IMR-90 (cell line): ENCODE measurements at regions not wholly inside any gene's neighbourhood (a gene's known extent, or its start where the extent isn't known, plus 50 kb on each side); places are given as distances from the start of the nearest gene placed in this dataset.

Experiments
- ATAC-seq: fragments of 200-7000 bp; cut with Tn5 transposase; 2 replicates; pipeline ENCODE4 v1.9.1; 2020; ENCODE audit warnings: low read depth, mild to moderate bottlenecking, moderate library complexity
- BruUV-seq: library from RNA; stranded (reverse); fragments of 400-500 nt; replicated peaks from 2 replicates; lab custom pipeline; 2021; lab: Mats Ljungman, UMichigan
- CTCF ChIA-PET: fragments of 300-600 bp; formaldehyde crosslinking; extraction: SDS; loops from one replicate; lab custom pipeline; 2021; ENCODE audit warnings: antibody characterized with exemption; lab: Yijun Ruan, JAX
- POLR2A ChIA-PET: fragments of 300-600 bp; sonication (Branson Sonifier 250); formaldehyde crosslinking; loops from one replicate; lab custom pipeline; 2022; ENCODE audit warnings: antibody characterized with exemption; ENCODE audit not compliant: unreplicated experiment; lab: Charles Lee
- DNase-seq: peaks from one replicate; pipeline ENCODE4 v3.0.0; 2013
- H2AFZ ChIP-seq: replicated peaks from 2 replicates; pipeline ENCODE3; 2013; ENCODE audit warnings: low read length, mild to moderate bottlenecking; ENCODE audit not compliant: poor library complexity
- H2AK5ac ChIP-seq: 2 replicates; pipeline ENCODE4 v1.6.1; 2013; ENCODE audit warnings: low read depth, low read length, inconsistent platforms
- H2AK9ac ChIP-seq: replicated peaks from 2 replicates; pipeline ENCODE3; 2013; ENCODE audit warnings: mild to moderate bottlenecking, low read depth, low read length, moderate library complexity; ENCODE audit not compliant: poor library complexity
- H2BK120ac ChIP-seq: 2 replicates; pipeline ENCODE4 v1.6.1; 2013; ENCODE audit warnings: low read depth, low read length, inconsistent platforms
- H2BK15ac ChIP-seq: 3 replicates; pipeline ENCODE4 v1.6.1; 2013; ENCODE audit warnings: low read depth, low read length, inconsistent platforms
- H2BK20ac ChIP-seq: 2 replicates; pipeline ENCODE4 v1.6.1; 2013; ENCODE audit warnings: low read depth, mild to moderate bottlenecking, inconsistent platforms, low read length, moderate library complexity
- H2BK5ac ChIP-seq: 2 replicates; pipeline ENCODE4 v1.6.1; 2013; ENCODE audit warnings: mild to moderate bottlenecking, low read depth, low read length, inconsistent platforms; ENCODE audit not compliant: poor library complexity, severe bottlenecking
- H3K14ac ChIP-seq: replicated peaks from 2 replicates; pipeline ENCODE4 v1.6.1; 2013; ENCODE audit warnings: low read depth, low read length, inconsistent platforms
- H3K18ac ChIP-seq: 2 replicates; pipeline ENCODE4 v1.6.1; 2013; ENCODE audit warnings: low read depth, low read length, control low read depth
- H3K23ac ChIP-seq: 2 replicates; pipeline ENCODE4 v1.6.1; 2013; ENCODE audit warnings: low read depth, low read length, inconsistent platforms
- H3K27ac ChIP-seq: 2 replicates; pipeline ENCODE4 v1.5.1; 2013; ENCODE audit warnings: mild to moderate bottlenecking, control low read depth, low read length; ENCODE audit not compliant: insufficient read depth
- H3K27me3 ChIP-seq: 2 replicates; pipeline ENCODE4 v1.6.1; 2013; ENCODE audit warnings: low read length; ENCODE audit not compliant: control insufficient read depth, insufficient read depth
- H3K36me3 ChIP-seq: 2 replicates; pipeline ENCODE4 v1.6.1; 2013; ENCODE audit warnings: low read length, mixed read lengths; ENCODE audit not compliant: control insufficient read depth, insufficient read depth
- H3K4ac ChIP-seq: 2 replicates; pipeline ENCODE4 v1.6.1; 2013; ENCODE audit warnings: low read depth, low read length, inconsistent platforms
- H3K4me1 ChIP-seq: 2 replicates; pipeline ENCODE4 v1.6.1; 2013; ENCODE audit warnings: low read length, mixed read lengths; ENCODE audit not compliant: control insufficient read depth, insufficient read depth
- H3K4me2 ChIP-seq: 2 replicates; pipeline ENCODE4 v1.6.1; 2013; ENCODE audit warnings: low read depth, mild to moderate bottlenecking, control low read depth, low read length, moderate library complexity
- H3K4me3 ChIP-seq: 2 replicates; pipeline ENCODE4 v1.5.1; 2013; ENCODE audit warnings: low read depth, mild to moderate bottlenecking, control low read depth, low read length, moderate library complexity; ENCODE audit not compliant: insufficient read depth
- H3K56ac ChIP-seq: 2 replicates; pipeline ENCODE4 v1.6.1; 2013; ENCODE audit warnings: low read length, inconsistent platforms; ENCODE audit not compliant: insufficient read depth; ENCODE audit errors: extremely low read depth
- H3K79me1 ChIP-seq, 2 experiments: 2 replicates each; pipeline ENCODE4 v1.6.1; 2013; ENCODE audit warnings: low read length in 2 of 2, inconsistent platforms in 1 of 2, low read depth in 1 of 2
- H3K9ac ChIP-seq: 2 replicates; pipeline ENCODE4 v1.6.1; 2013; ENCODE audit warnings: low read depth, low read length, control low read depth
- H3K9me1 ChIP-seq: 2 replicates; pipeline ENCODE4 v1.6.1; 2013; ENCODE audit warnings: low read length, inconsistent platforms; ENCODE audit not compliant: insufficient read depth
- H3K9me3 ChIP-seq: 2 replicates; pipeline ENCODE4 v1.6.1; 2013; ENCODE audit warnings: low read length; ENCODE audit not compliant: control insufficient read depth, insufficient read depth
- H4K20me1 ChIP-seq: 2 replicates; pipeline ENCODE4 v1.6.1; 2013; ENCODE audit warnings: low read length, inconsistent platforms; ENCODE audit not compliant: insufficient read depth
- H4K5ac ChIP-seq: 2 replicates; pipeline ENCODE4 v1.6.1; 2013; ENCODE audit warnings: mild to moderate bottlenecking, low read depth, low read length, control low read depth
- H4K8ac ChIP-seq, 2 experiments: 2 replicates each; pipeline ENCODE4 v1.6.1; 2013; ENCODE audit warnings: low read depth in 2 of 2, low read length in 2 of 2, control low read depth in 1 of 2, inconsistent platforms in 1 of 2
- H4K91ac ChIP-seq: 2 replicates; pipeline ENCODE4 v1.6.1; 2013; ENCODE audit warnings: low read depth, low read length, inconsistent platforms; ENCODE audit not compliant: insufficient read depth
- BHLHE40 ChIP-seq: fragments of 150-350 bp; IDR thresholded peaks from 2 replicates; pipeline ENCODE4 v1.6.1; 2016; ENCODE audit warnings: mild to moderate bottlenecking, low read depth, low read length
- CEBPB ChIP-seq: IDR thresholded peaks from 2 replicates; pipeline ENCODE4 v1.6.1; 2012; ENCODE audit warnings: low read depth, low read length, improper control_type of control experiment
- CHD1 ChIP-seq: IDR thresholded peaks from 2 replicates; pipeline ENCODE4 v1.6.1; 2012; ENCODE audit warnings: low read depth, low read length, improper control_type of control experiment
- CTCF ChIP-seq: conservative IDR thresholded peaks from 2 replicates; pipeline ENCODE4 v1.5.1; 2012; ENCODE audit warnings: mild to moderate bottlenecking, low read depth, low read length, improper control_type of control experiment
- ELK1 ChIP-seq: fragments of 150-350 bp; IDR thresholded peaks from 2 replicates; pipeline ENCODE4 v1.6.1; 2016; ENCODE audit warnings: low read depth, mild to moderate bottlenecking, low read length, moderate library complexity, borderline replicate concordance
- FOS ChIP-seq: fragments of 150-350 bp; IDR thresholded peaks from 2 replicates; pipeline ENCODE4 v1.6.1; 2016; ENCODE audit warnings: low read depth, low read length
- MAZ ChIP-seq: IDR thresholded peaks from 2 replicates; pipeline ENCODE4 v1.6.1; 2012; ENCODE audit warnings: low read depth, mild to moderate bottlenecking, low read length, improper control_type of control experiment, moderate library complexity, borderline replicate concordance
- NFE2L2 ChIP-seq: fragments of 150-350 bp; IDR thresholded peaks from 2 replicates; pipeline ENCODE4 v1.6.1; 2016; ENCODE audit warnings: low read depth, mild to moderate bottlenecking, low read length
- RAD21 ChIP-seq: IDR thresholded peaks from 2 replicates; pipeline ENCODE4 v1.6.1; 2012; ENCODE audit warnings: low read length, improper control_type of control experiment
- RCOR1 ChIP-seq: IDR thresholded peaks from 2 replicates; pipeline ENCODE4 v1.6.1; 2012; ENCODE audit warnings: mild to moderate bottlenecking, low read length, improper control_type of control experiment; ENCODE audit not compliant: insufficient replicate concordance
- SMC3 ChIP-seq: fragments of 150-350 bp; IDR thresholded peaks from 2 replicates; pipeline ENCODE4 v1.6.1; 2016; ENCODE audit warnings: low read depth, mild to moderate bottlenecking, antibody characterized with exemption, low read length, moderate library complexity
- WGBS, 2 experiments: methylation state at CpG; one replicate each; pipeline versions ENCODE4 v1.1.5 to v1.1.7; 2013; ENCODE audit warnings: missing lambda C conversion rate in 2 of 2; ENCODE audit not compliant: insufficient read length in 1 of 2; ENCODE audit errors: extremely low coverage in 2 of 2; 5-methylcytosine and 5-hydroxymethylcytosine counted together
- dilution Hi-C: fragments of 300-500 bp; cut with HindIII; formaldehyde crosslinking; loops from one replicate; pipeline ENCODE4 v1.14.3; 2018; ENCODE audit warnings: low sequenced_read_pairs; ENCODE audit not compliant: unreplicated experiment
- in situ Hi-C: fragments of 300-500 bp; cut with MboI; formaldehyde crosslinking; loops from 3 replicates; pipeline ENCODE4 v1.14.3; 2019; ENCODE audit warnings: low sequenced_read_pairs, inconsistent platforms, mixed read lengths
- intact Hi-C: fragments of 100-400 bp; cut with micrococcal nuclease; formaldehyde crosslinking; loops from 2 replicates; pipeline ENCODE4 v1.10.0; 2022

- no peak overlapping the region for H3K14ac ChIP-seq
- H3K36me3 ChIP-seq, result no peaks in the 10 kb centered on the region
- DNase-seq (no peak), ATAC-seq (no peak)
- H2BK120ac ChIP-seq, result no peak overlapping the region
- H2BK20ac ChIP-seq, result no peak overlapping the region
- intact Hi-C loops (no loop called here), in situ Hi-C loops (no loop called here), dilution Hi-C loops (no loop called here)
- H3K18ac ChIP-seq, result no peak overlapping the region
- H3K4ac ChIP-seq, result no peak overlapping the region
- H3K79me1 ChIP-seq, result no peaks in the 10 kb centered on the region
- no peak overlapping the region for H3K27ac ChIP-seq
- ChIA-PET POLR2A (no interaction called here), CTCF (no interaction called here)
- no peak overlapping the region for H2AK9ac ChIP-seq
- H3K56ac ChIP-seq, result no peak overlapping the region
- WGBS, 2 experiments, result 79% methylated on average over 3 of the region's 13 CpGs; no CpG with 5 or more reads in 1 of the 2 experiments
- H2AK5ac ChIP-seq, result no peak overlapping the region
- H3K4me3 ChIP-seq, result no peak overlapping the region
- BruUV-seq, result no TSS peak
- no peak overlapping the region for H2BK15ac ChIP-seq
- H2BK5ac ChIP-seq, result no peak overlapping the region
- no peak overlapping the region for H3K23ac ChIP-seq
- H3K27me3 ChIP-seq, result peaks cover 40% of the 10 kb centered on the region
- no peaks in the 10 kb centered on the region for H3K9me1 ChIP-seq
- H4K8ac ChIP-seq, result no peak overlapping the region
- H4K20me1 ChIP-seq, result no peaks in the 10 kb centered on the region
- peaks cover 4% of the 10 kb centered on the region; the same call in 1 of the 2 replicates for H3K9me3 ChIP-seq
- TF ChIP-seq BHLHE40 (no peak), CHD1 (no peak), NFE2L2 (no peak), RAD21 (no peak), CTCF (no peak), MAZ (no peak), SMC3 (no peak), ELK1 (no peak), CEBPB (no peak), RCOR1 (no peak), FOS (no peak)
- H4K5ac ChIP-seq, result no peak overlapping the region
- H3K4me2 ChIP-seq, result no peak overlapping the region
- no peak overlapping the region for H4K91ac ChIP-seq
- H2AFZ ChIP-seq, result no peak overlapping the region
- H3K9ac ChIP-seq, result no peak overlapping the region
- no peaks in the 10 kb centered on the region for H3K4me1 ChIP-seq
Measured at GRCh38 chr17:77566566-77567138, 391.9 kb upstream of the TNRC6C start.
